ENCODE measurements at regions not wholly inside any gene's neighbourhood (a gene's known extent, or its start where the extent isn't known, plus 50 kb on each side); places are given as distances from the start of the nearest gene placed in this dataset.

GRCh38 chr14:22699801-22700564 is 55.8 kb upstream of the OR6J1 start:
- intact Hi-C loops (cut with micrococcal nuclease) = no loop called here

DNA sequence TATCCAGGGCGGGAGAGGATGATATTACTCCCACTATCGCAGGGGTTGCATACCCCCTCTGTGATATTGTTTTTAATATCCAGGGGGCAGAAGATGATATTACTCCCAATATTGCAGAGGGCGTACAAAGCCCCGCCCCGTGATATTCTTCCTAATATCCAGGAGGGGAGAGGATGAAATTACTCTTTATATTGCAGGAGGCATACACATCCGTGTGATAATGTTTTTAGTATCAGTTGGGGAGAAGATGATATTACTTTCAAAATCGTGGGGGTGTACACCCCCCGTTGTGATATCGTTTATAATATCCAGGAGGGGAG is 52.9 kb upstream of the OXA1L start:
- intact Hi-C loops (cut with micrococcal nuclease) = loop anchor here (1.0 to 5.0 kb wide), 6 partner anchors 24 to 184 kb away; partner anchors contain the start of genes ABHD4, DAD1 and OXA1L

- intact Hi-C loops (cut with micrococcal nuclease) = no loop called here
These were observed 51.2 kb upstream of the OXA1L start for GRCh38 chr14:22715186-22715812.

- intact Hi-C loops (cut with micrococcal nuclease) = no loop called here
These were observed 50.6 kb upstream of the OXA1L start for GRCh38 chr14:22715890-22716289.

All from T-helper 1 cell treated with Interleukin-12 subunit alpha and Interleukin-12 subunit beta and Interleukin-4 antibody, amounts not matched to agents 30 ng/mL and 1 ng/mL, for 36 hours (primary cell).